ENCODE measurements at regions not wholly inside any gene's neighbourhood (a gene's known extent, or its start where the extent isn't known, plus 50 kb on each side); places are given as distances from the start of the nearest gene placed in this dataset.
"Not testable (repeated sequence)": the region's sequence is repeated elsewhere in the genome, so short reads cannot be mapped to it uniquely, and the experiment has no call there.

GRCh38 chr15:69928890-69929289 lies 168.8 kb downstream of the TLE3 start:
- TF ChIP-seq, protein P1, sequence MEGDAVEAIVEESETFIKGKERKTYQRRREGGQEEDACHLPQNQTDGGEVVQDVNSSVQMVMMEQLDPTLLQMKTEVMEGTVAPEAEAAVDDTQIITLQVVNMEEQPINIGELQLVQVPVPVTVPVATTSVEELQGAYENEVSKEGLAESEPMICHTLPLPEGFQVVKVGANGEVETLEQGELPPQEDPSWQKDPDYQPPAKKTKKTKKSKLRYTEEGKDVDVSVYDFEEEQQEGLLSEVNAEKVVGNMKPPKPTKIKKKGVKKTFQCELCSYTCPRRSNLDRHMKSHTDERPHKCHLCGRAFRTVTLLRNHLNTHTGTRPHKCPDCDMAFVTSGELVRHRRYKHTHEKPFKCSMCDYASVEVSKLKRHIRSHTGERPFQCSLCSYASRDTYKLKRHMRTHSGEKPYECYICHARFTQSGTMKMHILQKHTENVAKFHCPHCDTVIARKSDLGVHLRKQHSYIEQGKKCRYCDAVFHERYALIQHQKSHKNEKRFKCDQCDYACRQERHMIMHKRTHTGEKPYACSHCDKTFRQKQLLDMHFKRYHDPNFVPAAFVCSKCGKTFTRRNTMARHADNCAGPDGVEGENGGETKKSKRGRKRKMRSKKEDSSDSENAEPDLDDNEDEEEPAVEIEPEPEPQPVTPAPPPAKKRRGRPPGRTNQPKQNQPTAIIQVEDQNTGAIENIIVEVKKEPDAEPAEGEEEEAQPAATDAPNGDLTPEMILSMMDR (IDR thresholded peaks at IDR 0.05) = not testable (repeated sequence)
- not testable (repeated sequence) for TF ChIP-seq POLR2A, POLR2AphosphoS5 (IDR thresholded peaks at IDR 0.05)
